GM12874 (cell line): ENCODE measurements at regions not wholly inside any gene's neighbourhood (a gene's known extent, or its start where the extent isn't known, plus 50 kb on each side); places are given as distances from the start of the nearest gene placed in this dataset.

ENCODE experiments used
- TF ChIP-seq, protein P1 (sequence below): IDR thresholded peaks from 2 replicates; pipeline ENCODE4 v1.5.1; 2011; ENCODE audit warnings: low read depth, mild to moderate bottlenecking, control low read depth, low read length, moderate library complexity; ENCODE audit not compliant: insufficient read depth

- TF ChIP-seq, protein P1, sequence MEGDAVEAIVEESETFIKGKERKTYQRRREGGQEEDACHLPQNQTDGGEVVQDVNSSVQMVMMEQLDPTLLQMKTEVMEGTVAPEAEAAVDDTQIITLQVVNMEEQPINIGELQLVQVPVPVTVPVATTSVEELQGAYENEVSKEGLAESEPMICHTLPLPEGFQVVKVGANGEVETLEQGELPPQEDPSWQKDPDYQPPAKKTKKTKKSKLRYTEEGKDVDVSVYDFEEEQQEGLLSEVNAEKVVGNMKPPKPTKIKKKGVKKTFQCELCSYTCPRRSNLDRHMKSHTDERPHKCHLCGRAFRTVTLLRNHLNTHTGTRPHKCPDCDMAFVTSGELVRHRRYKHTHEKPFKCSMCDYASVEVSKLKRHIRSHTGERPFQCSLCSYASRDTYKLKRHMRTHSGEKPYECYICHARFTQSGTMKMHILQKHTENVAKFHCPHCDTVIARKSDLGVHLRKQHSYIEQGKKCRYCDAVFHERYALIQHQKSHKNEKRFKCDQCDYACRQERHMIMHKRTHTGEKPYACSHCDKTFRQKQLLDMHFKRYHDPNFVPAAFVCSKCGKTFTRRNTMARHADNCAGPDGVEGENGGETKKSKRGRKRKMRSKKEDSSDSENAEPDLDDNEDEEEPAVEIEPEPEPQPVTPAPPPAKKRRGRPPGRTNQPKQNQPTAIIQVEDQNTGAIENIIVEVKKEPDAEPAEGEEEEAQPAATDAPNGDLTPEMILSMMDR = no peak
Measured at GRCh38 chr5:81904861-81905260, 67.0 kb upstream of the ATG10 start.

GRCh38 chr5:81904166-81904565 is 67.7 kb upstream of the ATG10 start:
- TF ChIP-seq, protein P1 = no peak

DNA sequence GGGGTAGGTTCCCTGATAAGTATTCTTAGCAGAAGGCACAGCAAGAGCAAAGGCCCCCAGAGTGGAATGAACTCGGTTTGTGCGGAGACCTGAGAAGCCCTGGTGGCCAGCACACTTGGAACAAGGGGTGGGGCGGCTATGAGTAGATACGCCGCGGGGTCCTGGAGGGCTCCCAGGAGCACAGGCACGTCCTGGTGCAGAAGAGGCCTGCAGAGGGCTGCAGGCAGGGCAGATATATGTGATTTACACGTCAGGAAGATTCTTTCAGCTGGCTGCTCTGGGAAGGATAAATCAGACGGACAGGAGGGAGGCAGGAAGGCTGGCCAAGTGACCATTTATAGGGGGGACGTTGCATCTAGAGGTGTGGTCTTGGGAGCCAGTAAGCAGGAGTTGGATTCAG is 70.2 kb upstream of the ATG10 start:
- TF ChIP-seq, protein P1 = no peak

- TF ChIP-seq, protein P1 = no peak
Measured at GRCh38 chr5:81899123-81899522, 72.7 kb upstream of the ATG10 start.

- TF ChIP-seq, protein P1 = no peak
Measured at GRCh38 chr5:81898403-81898802, 73.4 kb upstream of the ATG10 start.

DNA sequence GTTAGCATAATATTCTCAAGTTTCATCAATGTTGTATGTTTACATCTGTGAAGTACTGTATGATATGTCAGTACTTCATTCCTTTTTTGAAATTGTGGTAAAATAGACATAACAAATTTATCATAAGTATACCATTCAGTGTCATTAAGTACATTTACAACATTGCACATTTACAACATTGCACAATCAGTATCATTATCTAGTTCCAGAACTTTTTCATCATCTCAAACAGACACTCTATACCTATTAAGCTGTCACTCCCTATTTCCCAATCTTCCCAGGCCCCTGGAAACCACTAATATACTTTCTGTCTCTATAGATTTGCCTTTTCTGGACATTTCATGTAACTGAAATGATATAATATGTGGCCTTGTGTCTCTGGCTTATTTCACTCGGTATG is 75.1 kb upstream of the ATG10 start:
- TF ChIP-seq, protein P1 = no peak

DNA sequence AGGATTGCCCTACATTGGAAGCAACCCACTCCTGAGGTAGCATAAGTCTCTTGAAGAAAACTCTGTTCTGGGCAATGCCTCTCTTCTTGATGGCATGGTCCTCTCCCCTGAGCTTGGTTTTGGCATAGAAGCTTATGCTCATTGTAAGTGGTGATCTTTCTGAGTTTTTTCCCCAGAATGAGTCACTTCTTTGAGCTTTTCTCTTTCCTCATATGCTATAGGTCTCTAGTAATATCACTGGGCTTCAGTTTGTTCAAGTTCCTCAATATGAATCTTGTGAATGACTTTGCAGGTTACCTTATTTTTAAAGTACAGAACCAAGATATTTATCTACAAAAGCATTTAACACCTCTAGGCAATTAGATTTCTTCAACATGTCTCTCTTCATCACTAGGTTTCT is 76.5 kb upstream of the ATG10 start:
- TF ChIP-seq, protein P1 = no peak

DNA sequence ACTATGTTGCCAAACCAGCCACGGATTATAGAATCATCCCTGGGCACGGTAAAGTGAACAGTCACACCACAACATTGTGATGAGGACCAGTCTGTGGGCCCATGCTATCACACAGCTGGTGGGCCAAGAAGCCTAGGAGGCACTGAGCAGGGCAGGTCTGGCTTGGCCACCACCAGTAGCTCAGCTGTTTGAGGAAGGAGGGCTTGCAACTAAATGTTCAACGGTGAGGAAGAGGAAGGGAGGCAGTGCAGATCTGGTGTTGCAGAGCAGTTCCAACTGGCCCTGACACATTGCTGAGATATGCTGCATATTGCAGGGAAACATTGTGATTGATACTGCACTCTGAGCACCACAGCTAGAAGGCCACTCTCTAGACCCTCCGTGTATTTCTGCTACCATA is 77.9 kb upstream of the ATG10 start:
- TF ChIP-seq, protein P1 = no peak
